Hepatocyte (in vitro differentiated cells): ENCODE measurements at regions not wholly inside any gene's neighbourhood (a gene's known extent, or its start where the extent isn't known, plus 50 kb on each side); places are given as distances from the start of the nearest gene placed in this dataset.

ENCODE experiments used
- CTCF ChIP-seq: fragments of 200-600 bp; sonication (generic); IDR thresholded peaks from 2 replicates; pipeline ENCODE4 v1.5.1; 2016; ENCODE audit warnings: antibody characterized with exemption, mild to moderate bottlenecking; ENCODE audit not compliant: poor library complexity
- EZH2 ChIP-seq: fragments of 200-600 bp; sonication (generic); IDR thresholded peaks from 2 replicates; pipeline ENCODE4 v1.6.1; 2016; ENCODE audit warnings: antibody characterized with exemption, mild to moderate bottlenecking, borderline replicate concordance

- no peak for TF ChIP-seq CTCF
- no peak for TF ChIP-seq EZH2
Measured at GRCh38 chr17:5913032-5913531, 157.1 kb upstream of the WSCD1 start.
